ENCODE measurements at regions not wholly inside any gene's neighbourhood (a gene's known extent, or its start where the extent isn't known, plus 50 kb on each side); places are given as distances from the start of the nearest gene placed in this dataset.

GRCh38 chr2:34176693-34177092, 577.6 kb upstream of the FAM98A start:
- no peak overlapping the region for H3K27ac ChIP-seq (ENCODE audit: low read length)
- CTCF ChIA-PET = no interaction called here
- H3K27me3 ChIP-seq (ENCODE audit: low read length) = no peaks in the 10 kb centered on the region
- TF ChIP-seq EZH2phosphoT487 (IDR thresholded peaks at IDR 0.05; ENCODE audit: borderline replicate concordance, low read length) (no peak), EZH2 (IDR thresholded peaks at IDR 0.05; ENCODE audit: low read length, unreplicated experiment) (no peak), CTCF (conservative IDR thresholded peaks at IDR 0.05; ENCODE audit: low read depth, low read length) (no peak)
- no peak overlapping the region for H3K9ac ChIP-seq (ENCODE audit: low read length)
- BruUV-seq (replicated peaks) = no TSS peak
- intact Hi-C loops (cut with micrococcal nuclease) = no loop called here
- no peaks in the 10 kb centered on the region for H4K20me1 ChIP-seq (ENCODE audit: low read length)
- H3K36me3 ChIP-seq (ENCODE audit: low read depth, low read length) = no peaks in the 10 kb centered on the region
- H3F3A ChIP-seq (ENCODE audit: low read length, unreplicated experiment) = no peaks in the 10 kb centered on the region
- ATAC-seq (no peak), DNase-seq (no peak)
- H2AFZ ChIP-seq (ENCODE audit: low read length) = no peak overlapping the region
- H3K9me3 ChIP-seq (ENCODE audit: low read length) = no peaks in the 10 kb centered on the region
- H3K4me3 ChIP-seq (ENCODE audit: low read length) = no peak overlapping the region
- no peak overlapping the region for H3K4me2 ChIP-seq (ENCODE audit: low read length)
- POLR2A ChIA-PET (ENCODE audit: unreplicated experiment) = no interaction called here
- no peaks in the 10 kb centered on the region for H3K79me2 ChIP-seq (ENCODE audit: low read length)
- H3K9me2 ChIP-seq (replicated peaks; ENCODE audit: low read length) = no peaks in the 10 kb centered on the region
- H3K4me1 ChIP-seq (ENCODE audit: insufficient read depth, low read length) = no peaks in the 10 kb centered on the region

GRCh38 chr2:34174506-34174905, 575.4 kb upstream of the FAM98A start:
- no peaks in the 10 kb centered on the region for H4K20me1 ChIP-seq (ENCODE audit: low read length)
- TF ChIP-seq EZH2phosphoT487 (IDR thresholded peaks at IDR 0.05; ENCODE audit: borderline replicate concordance, low read length) (no peak), CTCF (conservative IDR thresholded peaks at IDR 0.05; ENCODE audit: low read depth, low read length) (no peak), EZH2 (IDR thresholded peaks at IDR 0.05; ENCODE audit: low read length, unreplicated experiment) (no peak)
- intact Hi-C loops (cut with micrococcal nuclease) = no loop called here
- BruUV-seq (replicated peaks) = no TSS peak
- no peak for DNase-seq
- POLR2A ChIA-PET (ENCODE audit: unreplicated experiment) = no interaction called here
- no peaks in the 10 kb centered on the region for H3F3A ChIP-seq (ENCODE audit: low read length, unreplicated experiment)
- CTCF ChIA-PET = no interaction called here
- no peak overlapping the region for H3K4me2 ChIP-seq (ENCODE audit: low read length)
- H3K27me3 ChIP-seq (ENCODE audit: low read length) = no peaks in the 10 kb centered on the region
- H3K4me1 ChIP-seq (ENCODE audit: insufficient read depth, low read length) = no peaks in the 10 kb centered on the region
- H2AFZ ChIP-seq (ENCODE audit: low read length) = no peak overlapping the region
- H3K27ac ChIP-seq (ENCODE audit: low read length) = no peak overlapping the region
- no peaks in the 10 kb centered on the region for H3K9me3 ChIP-seq (ENCODE audit: low read length)
- H3K36me3 ChIP-seq (ENCODE audit: low read depth, low read length) = no peaks in the 10 kb centered on the region
- H3K9ac ChIP-seq (ENCODE audit: low read length) = no peak overlapping the region
- no peaks in the 10 kb centered on the region for H3K9me2 ChIP-seq (replicated peaks; ENCODE audit: low read length)
- no peak for ATAC-seq
- H3K79me2 ChIP-seq (ENCODE audit: low read length) = no peaks in the 10 kb centered on the region
- H3K4me3 ChIP-seq (ENCODE audit: low read length) = no peak overlapping the region

DNA sequence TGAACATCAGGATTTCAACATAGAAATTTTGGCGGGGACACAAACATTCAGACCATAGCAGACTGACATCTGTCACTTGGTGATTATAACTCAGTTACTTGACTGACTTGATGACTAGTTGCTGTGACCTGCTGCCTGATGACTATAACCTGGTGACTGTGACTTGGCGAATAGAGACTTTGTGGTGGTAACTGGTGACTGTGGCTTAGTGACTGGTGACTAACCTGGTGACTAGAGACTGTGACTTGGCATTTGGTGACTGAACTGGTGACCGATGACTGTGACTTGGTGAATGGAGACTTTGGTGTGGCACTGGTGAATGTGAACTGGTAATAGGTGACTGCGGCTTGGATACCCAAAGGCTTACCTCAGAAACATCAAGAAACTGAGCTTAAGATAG, 563.1 kb upstream of the FAM98A start:
- TF ChIP-seq CTCF (conservative IDR thresholded peaks at IDR 0.05; ENCODE audit: low read depth, low read length) = no peak
- no peak for TF ChIP-seq EZH2 (IDR thresholded peaks at IDR 0.05; ENCODE audit: low read length, unreplicated experiment)
- no peak for TF ChIP-seq EZH2phosphoT487 (IDR thresholded peaks at IDR 0.05; ENCODE audit: borderline replicate concordance, low read length)
- peak; percentile 48 for DNase-seq

More for the DNA sequence above, 563.1 kb upstream of the FAM98A start:
- H3K4me2 ChIP-seq (ENCODE audit: low read length) = no peak overlapping the region
- H3K27me3 ChIP-seq (ENCODE audit: low read length) = no peaks in the 10 kb centered on the region
- ChIA-PET POLR2A (ENCODE audit: unreplicated experiment) (no interaction called here), CTCF (no interaction called here)
- H4K20me1 ChIP-seq (ENCODE audit: low read length) = no peaks in the 10 kb centered on the region
- no peaks in the 10 kb centered on the region for H3F3A ChIP-seq (ENCODE audit: low read length, unreplicated experiment)
- H3K9me3 ChIP-seq (ENCODE audit: low read length) = no peaks in the 10 kb centered on the region
- H3K4me1 ChIP-seq (ENCODE audit: insufficient read depth, low read length) = no peaks in the 10 kb centered on the region; the same call in 1 of the 2 replicates
- BruUV-seq (replicated peaks) = no TSS peak
- no peak overlapping the region for H3K4me3 ChIP-seq (ENCODE audit: low read length)
- intact Hi-C loops (cut with micrococcal nuclease) = no loop called here
- H3K9me2 ChIP-seq (replicated peaks; ENCODE audit: low read length) = no peaks in the 10 kb centered on the region
- no peak overlapping the region for H2AFZ ChIP-seq (ENCODE audit: low read length)
- 0 out of 2 replicates have a peak overlapping the region, but pooled peaks have one; percentile 38 for H3K27ac ChIP-seq (ENCODE audit: low read length)
- H3K9ac ChIP-seq (ENCODE audit: low read length) = no peak overlapping the region
- no peak for ATAC-seq
- no peaks in the 10 kb centered on the region for H3K79me2 ChIP-seq (ENCODE audit: low read length)
- H3K36me3 ChIP-seq (ENCODE audit: low read depth, low read length) = no peaks in the 10 kb centered on the region
